ENCODE measurements at regions not wholly inside any gene's neighbourhood (a gene's known extent, or its start where the extent isn't known, plus 50 kb on each side); places are given as distances from the start of the nearest gene placed in this dataset.
A peak's percentile ranks its signal among the peaks of the same experiment; 100 is the strongest.

DNA sequence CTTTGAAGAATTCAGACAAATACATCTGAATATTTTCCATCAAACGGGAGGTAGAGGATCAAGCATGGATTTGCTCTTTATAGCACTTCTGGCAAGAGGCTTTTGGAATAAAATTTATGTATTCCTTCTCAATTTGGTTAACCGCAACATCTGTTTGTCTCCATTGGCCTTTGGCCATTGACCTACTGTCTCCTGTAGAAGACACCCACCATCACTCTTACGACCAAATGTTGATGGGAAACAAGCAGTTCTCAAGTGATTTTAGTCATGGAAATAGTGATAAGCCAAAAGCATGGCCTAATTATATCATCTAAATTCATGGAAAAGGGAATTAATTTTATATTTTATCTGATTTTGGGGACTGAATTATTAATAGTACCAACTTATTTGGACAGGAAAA lies 591.9 kb downstream of the CD109 start:
- H3K4me3 ChIP-seq (ENCODE audit: low read depth, low read length): no peak overlapping the region
- no peak for DNase-seq (ENCODE audit: low read depth, low spot score)
- TF ChIP-seq CTCF (IDR thresholded peaks at IDR 0.05; ENCODE audit: low read depth, low read length): no peak
- in situ Hi-C loops (cut with HindIII; ENCODE audit: low sequenced_read_pairs): no loop called here

DNA sequence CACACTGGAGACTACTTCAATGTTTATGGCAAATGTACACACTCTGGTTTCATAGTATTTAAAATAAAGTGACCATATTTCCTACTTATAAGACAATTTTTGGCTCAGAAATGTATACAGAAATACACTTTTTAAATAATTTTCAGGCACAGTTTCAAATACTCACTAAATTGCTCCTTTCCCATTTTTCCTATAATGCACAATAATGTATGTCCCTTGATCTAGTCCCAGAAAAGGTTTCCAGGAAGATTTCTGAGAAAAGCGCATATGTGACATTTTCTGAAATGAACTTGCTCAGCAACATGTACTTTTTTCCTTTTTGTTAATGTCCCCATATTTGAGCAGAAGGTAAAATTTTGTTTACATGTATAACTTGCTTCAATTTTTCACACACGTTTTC lies 591.4 kb downstream of the CD109 start:
- no peak for DNase-seq (ENCODE audit: low read depth, low spot score)
- in situ Hi-C loops (cut with HindIII; ENCODE audit: low sequenced_read_pairs): no loop called here
- H3K4me3 ChIP-seq (ENCODE audit: low read depth, low read length): no peak overlapping the region
- TF ChIP-seq CTCF (IDR thresholded peaks at IDR 0.05; ENCODE audit: low read depth, low read length): no peak

DNA sequence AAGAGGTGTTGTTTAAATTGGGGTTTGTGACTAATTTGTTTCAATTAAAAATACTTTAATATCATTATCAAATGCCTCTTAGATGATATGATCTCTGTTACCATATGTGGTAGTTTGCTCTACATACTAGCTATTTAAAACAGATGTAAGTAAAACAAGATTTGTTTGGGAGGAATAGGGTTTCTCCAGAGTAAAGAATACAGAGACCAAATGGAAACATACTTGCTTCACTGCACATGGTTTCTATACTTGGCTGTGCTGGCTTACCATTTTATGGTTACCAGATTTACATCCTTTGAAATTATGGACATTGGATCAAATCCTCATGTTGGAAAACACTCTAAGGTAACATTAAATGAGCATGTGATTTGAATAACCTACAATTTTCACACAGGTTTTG lies 588.3 kb downstream of the CD109 start:
- no peak overlapping the region for H3K4me3 ChIP-seq (ENCODE audit: low read depth, low read length)
- no peak for DNase-seq (ENCODE audit: low read depth, low spot score)
- TF ChIP-seq CTCF (IDR thresholded peaks at IDR 0.05; ENCODE audit: low read depth, low read length): no peak
- in situ Hi-C loops (cut with HindIII; ENCODE audit: low sequenced_read_pairs): no loop called here

DNA sequence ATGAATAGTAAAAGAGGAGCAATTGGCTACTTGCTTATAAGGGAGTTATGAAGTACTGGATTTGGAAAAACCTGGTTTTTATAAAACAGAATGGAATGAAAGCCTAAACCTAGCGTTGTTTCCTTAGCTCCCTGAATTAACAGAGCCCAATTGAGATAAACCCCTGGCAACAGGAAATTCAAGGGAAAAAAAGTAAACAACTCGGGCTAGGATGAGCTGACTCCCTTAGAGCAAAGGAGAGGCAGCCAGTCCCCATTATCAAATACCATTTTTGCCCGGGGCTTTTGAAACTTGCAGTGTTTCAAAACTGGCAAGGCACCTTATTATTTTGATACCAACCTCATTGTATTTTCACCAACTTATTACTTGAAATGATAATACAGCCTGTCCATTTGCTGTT lies 587.5 kb downstream of the CD109 start:
- in situ Hi-C loops (cut with HindIII; ENCODE audit: low sequenced_read_pairs): no loop called here
- no peak overlapping the region for H3K4me3 ChIP-seq (ENCODE audit: low read depth, low read length)
- no peak for DNase-seq (ENCODE audit: low read depth, low spot score)
- no peak for TF ChIP-seq CTCF (IDR thresholded peaks at IDR 0.05; ENCODE audit: low read depth, low read length)

DNA sequence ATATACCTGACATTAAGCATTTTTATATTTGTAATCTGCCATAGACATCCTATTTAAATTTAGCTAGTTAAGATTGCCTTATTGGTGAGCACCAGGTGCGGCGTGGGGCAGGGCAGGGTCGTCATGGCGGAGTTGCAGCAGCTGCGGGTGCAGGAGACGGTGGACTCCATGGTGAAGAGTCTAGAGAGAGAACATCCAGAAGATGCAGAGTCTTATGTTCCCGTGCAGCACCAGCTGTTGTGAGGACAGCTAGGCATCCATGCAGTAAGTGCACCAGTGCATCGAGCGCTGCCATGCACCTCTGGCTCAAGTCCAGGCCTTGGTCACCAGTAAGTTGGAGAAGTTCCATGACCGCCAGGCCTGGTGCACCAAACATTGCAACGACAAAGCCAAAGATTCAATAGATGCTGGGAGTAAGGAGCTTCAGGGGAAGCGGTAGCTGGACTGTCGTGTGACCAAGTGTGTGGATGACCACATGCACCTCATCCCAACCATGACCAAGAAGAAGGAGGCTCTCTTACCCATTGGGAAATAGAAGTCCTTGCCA lies 586.2 kb downstream of the CD109 start:
- DNase-seq (ENCODE audit: low read depth, low spot score): no peak
- TF ChIP-seq CTCF (IDR thresholded peaks at IDR 0.05; ENCODE audit: low read depth, low read length): no peak
- no peak overlapping the region for H3K4me3 ChIP-seq (ENCODE audit: low read depth, low read length)
- in situ Hi-C loops (cut with HindIII; ENCODE audit: low sequenced_read_pairs): no loop called here

DNA sequence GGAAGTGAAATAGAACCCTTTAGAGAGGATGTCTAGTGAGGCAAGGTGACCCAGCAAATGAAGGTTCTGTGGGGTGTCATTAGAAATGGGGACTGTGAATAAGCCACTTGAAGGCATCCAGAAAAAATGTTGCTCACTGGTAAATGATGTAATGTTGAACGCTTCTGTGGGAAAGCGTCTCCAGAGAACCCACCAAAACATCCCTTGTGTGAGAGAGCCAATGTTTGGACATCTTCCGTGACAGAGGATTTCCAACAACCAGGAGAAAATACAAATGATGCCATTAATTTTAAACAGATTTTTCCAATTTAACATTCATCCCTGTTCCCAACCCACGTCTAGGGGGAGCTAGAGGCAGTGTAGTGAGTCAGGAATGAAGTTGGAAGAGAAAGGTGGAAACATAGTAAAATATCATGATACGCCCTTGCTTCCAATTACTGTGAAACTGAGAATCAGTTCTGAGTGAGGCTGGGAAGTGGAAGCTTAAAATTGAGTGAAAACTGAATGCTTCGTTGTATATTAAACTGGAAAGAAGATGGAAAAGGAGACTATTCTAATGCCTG lies 584.2 kb downstream of the CD109 start:
- H3K4me3 ChIP-seq (ENCODE audit: low read depth, low read length): no peak overlapping the region
- in situ Hi-C loops (cut with HindIII; ENCODE audit: low sequenced_read_pairs): no loop called here
- peak; percentile 7 for TF ChIP-seq CTCF (IDR thresholded peaks at IDR 0.05; ENCODE audit: low read depth, low read length)
- no peak for DNase-seq (ENCODE audit: low read depth, low spot score)

All from astrocyte of the spinal cord (primary cell).